Neural progenitor cell (in vitro differentiated cells): ENCODE measurements at regions not wholly inside any gene's neighbourhood (a gene's known extent, or its start where the extent isn't known, plus 50 kb on each side); places are given as distances from the start of the nearest gene placed in this dataset.
"Not testable (repeated sequence)": the region's sequence is repeated elsewhere in the genome, so short reads cannot be mapped to it uniquely, and the experiment has no call there.

Source experiments
- EZH2 ChIP-seq: fragments of 200-600 bp; sonication (generic); IDR thresholded peaks from 2 replicates; pipeline ENCODE4 v1.6.1; 2017; ENCODE audit warnings: antibody characterized with exemption, mild to moderate bottlenecking, moderate library complexity
- TF ChIP-seq, protein P1 (sequence below): fragments of 200-600 bp; sonication (generic); IDR thresholded peaks from 2 replicates; pipeline ENCODE4 v1.5.1; 2017; ENCODE audit warnings: antibody characterized with exemption, mild to moderate bottlenecking

GRCh38 chr18:26623314-26623713 lies 75.0 kb upstream of the KCTD1 start:
- TF ChIP-seq, protein P1, sequence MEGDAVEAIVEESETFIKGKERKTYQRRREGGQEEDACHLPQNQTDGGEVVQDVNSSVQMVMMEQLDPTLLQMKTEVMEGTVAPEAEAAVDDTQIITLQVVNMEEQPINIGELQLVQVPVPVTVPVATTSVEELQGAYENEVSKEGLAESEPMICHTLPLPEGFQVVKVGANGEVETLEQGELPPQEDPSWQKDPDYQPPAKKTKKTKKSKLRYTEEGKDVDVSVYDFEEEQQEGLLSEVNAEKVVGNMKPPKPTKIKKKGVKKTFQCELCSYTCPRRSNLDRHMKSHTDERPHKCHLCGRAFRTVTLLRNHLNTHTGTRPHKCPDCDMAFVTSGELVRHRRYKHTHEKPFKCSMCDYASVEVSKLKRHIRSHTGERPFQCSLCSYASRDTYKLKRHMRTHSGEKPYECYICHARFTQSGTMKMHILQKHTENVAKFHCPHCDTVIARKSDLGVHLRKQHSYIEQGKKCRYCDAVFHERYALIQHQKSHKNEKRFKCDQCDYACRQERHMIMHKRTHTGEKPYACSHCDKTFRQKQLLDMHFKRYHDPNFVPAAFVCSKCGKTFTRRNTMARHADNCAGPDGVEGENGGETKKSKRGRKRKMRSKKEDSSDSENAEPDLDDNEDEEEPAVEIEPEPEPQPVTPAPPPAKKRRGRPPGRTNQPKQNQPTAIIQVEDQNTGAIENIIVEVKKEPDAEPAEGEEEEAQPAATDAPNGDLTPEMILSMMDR = not testable (repeated sequence)
- not testable (repeated sequence) for TF ChIP-seq EZH2
